ENCODE measurements at regions not wholly inside any gene's neighbourhood (a gene's known extent, or its start where the extent isn't known, plus 50 kb on each side); places are given as distances from the start of the nearest gene placed in this dataset.
"Not testable (repeated sequence)": the region's sequence is repeated elsewhere in the genome, so short reads cannot be mapped to it uniquely, and the experiment has no call there.

GRCh38 chr2:12543076-12543977, 173.4 kb upstream of the TRIB2 start:
- no peak for DNase-seq (ENCODE audit: low read depth)

GRCh38 chr2:12543978-12544558, 172.7 kb upstream of the TRIB2 start:
- no peak for DNase-seq (ENCODE audit: low read depth)

- no peak for DNase-seq (ENCODE audit: low read depth)
Measured at GRCh38 chr2:12547566-12548170, 169.1 kb upstream of the TRIB2 start.

- DNase-seq (ENCODE audit: low read depth), result no peak
Measured at GRCh38 chr2:12548906-12549305, 167.8 kb upstream of the TRIB2 start.

- peak; percentile 58 for DNase-seq (ENCODE audit: low read depth)
Measured at GRCh38 chr2:12549641-12550040, 167.1 kb upstream of the TRIB2 start.

- DNase-seq (ENCODE audit: low read depth), result no peak
Measured at GRCh38 chr2:12552092-12552491, 164.6 kb upstream of the TRIB2 start.

GRCh38 chr2:12554224-12555011, 162.3 kb upstream of the TRIB2 start:
- DNase-seq (ENCODE audit: low read depth), result peak; percentile 25

- peak; percentile 71 for DNase-seq (ENCODE audit: low read depth)
Measured at GRCh38 chr2:12555012-12555645, 161.6 kb upstream of the TRIB2 start.

- DNase-seq (ENCODE audit: low read depth), result peak; percentile 90
Measured at GRCh38 chr2:12556762-12557161, 160.0 kb upstream of the TRIB2 start.

- DNase-seq (ENCODE audit: low read depth), result no peak
Measured at GRCh38 chr2:12557688-12558087, 159.0 kb upstream of the TRIB2 start.

- no peak for DNase-seq (ENCODE audit: low read depth)
Measured at GRCh38 chr2:12558519-12558918, 158.2 kb upstream of the TRIB2 start.

GRCh38 chr2:12560618-12561017, 156.1 kb upstream of the TRIB2 start:
- no peak for DNase-seq (ENCODE audit: low read depth)

- peak; percentile 25 for DNase-seq (ENCODE audit: low read depth)
Measured at GRCh38 chr2:12567411-12567810, 149.3 kb upstream of the TRIB2 start.

GRCh38 chr2:12569510-12569909, 147.2 kb upstream of the TRIB2 start:
- DNase-seq (ENCODE audit: low read depth), result not testable (repeated sequence)

GRCh38 chr2:12569929-12570328, 146.8 kb upstream of the TRIB2 start:
- not testable (repeated sequence) for DNase-seq (ENCODE audit: low read depth)

- DNase-seq (ENCODE audit: low read depth), result peak; percentile 13
Measured at GRCh38 chr2:12577091-12577490, 139.6 kb upstream of the TRIB2 start.

- no peak for DNase-seq (ENCODE audit: low read depth)
Measured at GRCh38 chr2:12577567-12578253, 139.0 kb upstream of the TRIB2 start.

- DNase-seq (ENCODE audit: low read depth), result peak; percentile 31
Measured at GRCh38 chr2:12579018-12579417, 137.7 kb upstream of the TRIB2 start.

GRCh38 chr2:12584338-12584737, 132.4 kb upstream of the TRIB2 start:
- DNase-seq (ENCODE audit: low read depth), result no peak

GRCh38 chr2:12585784-12586183, 131.0 kb upstream of the TRIB2 start:
- DNase-seq (ENCODE audit: low read depth), result no peak

- no peak for DNase-seq (ENCODE audit: low read depth)
Measured at GRCh38 chr2:12587228-12587627, 129.5 kb upstream of the TRIB2 start.

Measured in M059J (cell line).